ENCODE measurements at regions not wholly inside any gene's neighbourhood (a gene's known extent, or its start where the extent isn't known, plus 50 kb on each side); places are given as distances from the start of the nearest gene placed in this dataset.

GRCh38 chr11:109849051-109849450 lies 244.1 kb upstream of the ZC3H12C start:
- Histone ChIP-seq H3K27ac (no peak overlapping the region), H3K4me2 (no peak overlapping the region), H3K4me1 (0 out of 20 replicates have a peak, but pooled peaks cover 0 to 5% (median 0%) of the 10 kb centered on the region in 10 experiments), H3K27me3 (no peaks in the 10 kb centered on the region), H3K36me3 (no peaks in the 10 kb centered on the region), H3K9me3 (replicated peaks in 1 of 11) (no peaks in the 10 kb centered on the region), H3K9ac (no peak overlapping the region), H3K4me3 (no peak overlapping the region), H4K20me1 (no peaks in the 10 kb centered on the region)
- TF ChIP-seq Cebpa-rat (IDR thresholded peaks at IDR 0.05): no peak

GRCh38 chr11:109849946-109850345 lies 243.2 kb upstream of the ZC3H12C start:
- Histone ChIP-seq H3K27me3 (no peaks in the 10 kb centered on the region), H3K4me1 (0 out of 20 replicates have a peak, but pooled peaks cover 0 to 5% (median 0%) of the 10 kb centered on the region in 10 experiments), H3K36me3 (no peaks in the 10 kb centered on the region), H4K20me1 (no peaks in the 10 kb centered on the region), H3K27ac (no peak overlapping the region), H3K9me3 (replicated peaks in 1 of 11) (no peaks in the 10 kb centered on the region), H3K9ac (no peak overlapping the region), H3K4me3 (no peak overlapping the region), H3K4me2 (no peak overlapping the region)
- no peak for TF ChIP-seq Cebpa-rat (IDR thresholded peaks at IDR 0.05)

DNA sequence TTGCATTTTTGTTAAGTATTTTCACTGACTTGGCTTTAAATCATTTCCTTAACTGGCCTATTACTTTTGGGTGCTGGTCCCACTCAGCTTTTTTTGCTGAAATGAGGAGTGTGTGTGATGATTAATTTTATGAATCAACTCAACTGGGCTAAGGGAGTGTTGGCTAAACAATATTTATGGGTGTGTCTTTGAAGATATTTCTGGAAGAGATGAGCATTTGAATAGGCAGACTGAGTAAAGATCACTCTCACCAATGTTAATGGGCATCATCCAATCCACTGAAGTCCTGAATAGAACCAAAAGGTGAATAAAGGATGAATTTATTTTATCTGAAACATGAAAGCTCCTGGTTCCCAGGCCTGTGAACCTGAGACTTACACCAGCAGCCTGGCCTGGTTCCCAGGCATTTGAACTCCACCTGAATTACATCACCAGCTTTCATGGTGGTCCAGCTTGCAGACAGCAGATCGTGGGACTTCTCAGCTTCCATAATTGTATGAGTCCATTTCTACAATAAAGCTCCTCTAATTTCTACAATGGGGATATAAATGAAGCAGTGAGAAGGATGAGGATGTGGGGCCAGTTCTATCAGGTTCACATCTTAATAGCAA lies 241.3 kb upstream of the ZC3H12C start:
- Histone ChIP-seq H3K9ac (no peak overlapping the region), H3K4me2 (no peak overlapping the region), H3K4me1 (0 out of 20 replicates have a peak, but pooled peaks cover 0 to 5% (median 0%) of the 10 kb centered on the region in 10 experiments), H3K4me3 (no peak overlapping the region), H3K27ac (no peak overlapping the region), H4K20me1 (no peaks in the 10 kb centered on the region), H3K9me3 (replicated peaks in 1 of 11) (no peaks in the 10 kb centered on the region), H3K27me3 (no peaks in the 10 kb centered on the region), H3K36me3 (no peaks in the 10 kb centered on the region)
- TF ChIP-seq Cebpa-rat (IDR thresholded peaks at IDR 0.05): no peak

DNA sequence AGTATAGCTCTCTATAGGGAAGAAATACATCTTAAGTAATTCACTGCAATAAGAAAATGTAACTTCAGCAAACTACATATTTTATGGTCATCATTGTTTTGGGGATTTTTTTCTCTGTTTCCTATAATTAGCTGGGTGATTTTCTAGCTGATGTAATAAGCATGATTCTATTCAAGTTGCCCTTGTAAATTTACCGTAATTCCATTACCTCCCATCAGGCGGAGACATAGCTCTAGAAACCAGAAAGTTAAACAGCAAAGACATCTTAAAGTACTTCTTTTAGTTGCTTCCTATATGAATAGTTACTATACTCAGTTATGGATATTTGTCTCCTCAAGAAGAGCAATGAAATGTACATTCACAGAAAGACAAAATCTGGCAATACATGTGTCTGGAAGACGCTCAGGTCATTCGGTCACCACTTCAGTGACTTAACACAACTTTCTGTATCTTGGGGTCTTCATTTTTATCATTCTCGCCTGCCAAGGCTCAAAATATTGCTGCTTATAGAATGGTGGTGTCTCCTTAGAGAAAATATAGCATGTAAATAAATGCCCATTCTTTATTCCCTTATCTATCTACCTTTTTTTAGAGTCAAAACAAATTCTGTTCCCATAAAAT lies 239.9 kb upstream of the ZC3H12C start:
- no peak for TF ChIP-seq Cebpa-rat (IDR thresholded peaks at IDR 0.05)
- Histone ChIP-seq H4K20me1 (no peaks in the 10 kb centered on the region), H3K9ac (no peak overlapping the region), H3K27ac (no peak overlapping the region), H3K4me2 (no peak overlapping the region), H3K4me3 (no peak overlapping the region), H3K36me3 (no peaks in the 10 kb centered on the region), H3K27me3 (no peaks in the 10 kb centered on the region), H3K9me3 (replicated peaks in 1 of 11) (no peaks in the 10 kb centered on the region), H3K4me1 (peaks cover 0 to 5% (median 0%) of the 10 kb centered on the region in 10 experiments; a peak in 1 of 20 replicates)

- Histone ChIP-seq H3K9me3 (replicated peaks in 1 of 11) (no peaks in the 10 kb centered on the region), H3K36me3 (no peaks in the 10 kb centered on the region), H3K4me1 (peaks cover 0 to 5% (median 0%) of the 10 kb centered on the region in 10 experiments; a peak in 1 of 20 replicates), H3K27me3 (no peaks in the 10 kb centered on the region), H3K9ac (no peak overlapping the region), H3K27ac (no peak overlapping the region), H4K20me1 (no peaks in the 10 kb centered on the region), H3K4me3 (no peak overlapping the region), H3K4me2 (no peak overlapping the region)
- no peak for TF ChIP-seq Cebpa-rat (IDR thresholded peaks at IDR 0.05)
Measured at GRCh38 chr11:109854731-109855130, 238.5 kb upstream of the ZC3H12C start.

DNA sequence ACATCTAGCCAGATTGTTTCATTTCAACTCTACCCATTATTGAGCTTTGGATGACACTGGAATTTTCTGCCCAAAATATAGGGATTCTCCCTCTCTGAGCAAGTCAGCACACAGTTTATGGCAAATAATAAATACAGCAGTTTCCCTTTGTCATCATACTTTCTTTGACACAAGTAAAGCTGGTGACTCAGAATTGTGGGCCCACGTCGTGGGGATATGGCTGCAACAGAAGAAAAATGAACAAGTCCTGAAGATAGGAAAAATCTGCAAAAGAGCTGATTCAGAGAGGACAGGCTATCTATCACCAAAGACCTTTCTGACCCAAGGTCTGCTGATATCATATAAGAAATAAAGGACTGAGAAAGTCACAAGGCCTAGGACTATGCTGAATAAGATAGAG lies 236.3 kb upstream of the ZC3H12C start:
- Histone ChIP-seq H3K36me3 (no peaks in the 10 kb centered on the region), H3K4me1 (peaks cover 0 to under 1% (median 0%) of the 10 kb centered on the region in 10 experiments; a peak in 1 of 20 replicates), H3K4me3 (no peak overlapping the region), H3K4me2 (no peak overlapping the region), H4K20me1 (no peaks in the 10 kb centered on the region), H3K27ac (no peak overlapping the region), H3K27me3 (no peaks in the 10 kb centered on the region), H3K9ac (no peak overlapping the region), H3K9me3 (replicated peaks in 1 of 11) (no peaks in the 10 kb centered on the region)
- TF ChIP-seq Cebpa-rat (IDR thresholded peaks at IDR 0.05): no peak

GRCh38 chr11:109857637-109858036 lies 235.6 kb upstream of the ZC3H12C start:
- Histone ChIP-seq H3K4me2 (no peak overlapping the region), H3K27ac (no peak overlapping the region), H3K4me1 (no peaks in the 10 kb centered on the region; a peak in 1 of 20 replicates), H3K4me3 (no peak overlapping the region), H3K9ac (no peak overlapping the region), H3K36me3 (no peaks in the 10 kb centered on the region), H4K20me1 (no peaks in the 10 kb centered on the region), H3K9me3 (replicated peaks in 1 of 11) (no peaks in the 10 kb centered on the region), H3K27me3 (no peaks in the 10 kb centered on the region)
- TF ChIP-seq Cebpa-rat (IDR thresholded peaks at IDR 0.05): no peak

GRCh38 chr11:109858152-109858551 lies 235.0 kb upstream of the ZC3H12C start:
- Histone ChIP-seq H3K9ac (no peak overlapping the region), H4K20me1 (no peaks in the 10 kb centered on the region), H3K27me3 (no peaks in the 10 kb centered on the region), H3K4me3 (no peak overlapping the region), H3K4me1 (no peaks in the 10 kb centered on the region; a peak in 1 of 20 replicates), H3K9me3 (replicated peaks in 1 of 11) (no peaks in the 10 kb centered on the region), H3K27ac (no peak overlapping the region), H3K4me2 (no peak overlapping the region), H3K36me3 (no peaks in the 10 kb centered on the region)
- no peak for TF ChIP-seq Cebpa-rat (IDR thresholded peaks at IDR 0.05)

DNA sequence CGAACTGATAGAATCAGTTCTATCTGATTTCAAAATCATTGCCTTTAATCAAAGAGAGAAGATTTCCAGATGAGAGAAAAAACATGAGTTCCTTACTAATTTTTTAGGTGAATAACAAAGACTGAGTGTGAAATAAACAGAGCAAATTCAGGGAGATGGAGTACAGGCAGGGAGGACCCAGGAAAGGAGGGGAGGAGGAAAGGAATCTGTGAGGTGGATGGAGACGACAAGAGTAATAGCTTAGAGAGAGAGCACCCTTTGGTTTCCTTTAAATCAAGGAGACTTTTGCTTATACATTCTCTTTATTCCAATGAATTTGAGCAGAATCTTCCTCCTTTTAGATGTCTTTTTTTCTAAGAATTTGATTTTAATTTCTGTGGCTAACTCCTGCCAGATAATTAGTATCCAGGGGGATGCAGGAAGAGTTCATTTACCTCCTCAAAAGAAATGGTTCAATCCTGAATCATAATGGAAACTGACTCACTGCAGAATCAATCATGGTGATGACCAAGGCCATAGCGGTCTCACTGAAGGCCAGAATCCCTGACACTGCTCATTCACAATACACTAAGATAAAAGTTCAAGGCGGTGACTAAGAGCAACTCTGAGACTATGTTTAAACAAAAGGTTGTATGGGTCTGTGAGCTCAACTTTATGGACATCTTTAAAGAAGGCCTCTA lies 234.0 kb upstream of the ZC3H12C start:
- Histone ChIP-seq H3K4me3 (no peak overlapping the region), H3K4me2 (no peak overlapping the region), H3K9me3 (replicated peaks in 1 of 11) (no peaks in the 10 kb centered on the region), H4K20me1 (no peaks in the 10 kb centered on the region), H3K27ac (no peak overlapping the region), H3K9ac (no peak overlapping the region), H3K4me1 (peaks cover 3 to 6% (median 3%) of the 10 kb centered on the region in 10 experiments; a peak in 12 of 20 replicates), H3K36me3 (no peaks in the 10 kb centered on the region), H3K27me3 (no peaks in the 10 kb centered on the region)
- TF ChIP-seq Cebpa-rat (IDR thresholded peaks at IDR 0.05): no peak
